DOHH2 (cell line): ENCODE measurements at regions not wholly inside any gene's neighbourhood (a gene's known extent, or its start where the extent isn't known, plus 50 kb on each side); places are given as distances from the start of the nearest gene placed in this dataset.

Experiments used
- EZH2phosphoT487 ChIP-seq: fragments of 200-600 bp; sonication (generic); IDR thresholded peaks from 2 replicates; pipeline ENCODE4 v1.6.1; 2017; ENCODE audit warnings: borderline replicate concordance, mild to moderate bottlenecking, antibody characterized with exemption, low read length, moderate library complexity, mixed read lengths
- TF ChIP-seq, protein P1 (sequence below): fragments of 200-600 bp; sonication (generic); IDR thresholded peaks from one replicate; pipeline ENCODE4 v1.5.1; 2014; ENCODE audit warnings: antibody characterized with exemption, mild to moderate bottlenecking, low read depth, low read length; ENCODE audit not compliant: poor library complexity, severe bottlenecking

DNA sequence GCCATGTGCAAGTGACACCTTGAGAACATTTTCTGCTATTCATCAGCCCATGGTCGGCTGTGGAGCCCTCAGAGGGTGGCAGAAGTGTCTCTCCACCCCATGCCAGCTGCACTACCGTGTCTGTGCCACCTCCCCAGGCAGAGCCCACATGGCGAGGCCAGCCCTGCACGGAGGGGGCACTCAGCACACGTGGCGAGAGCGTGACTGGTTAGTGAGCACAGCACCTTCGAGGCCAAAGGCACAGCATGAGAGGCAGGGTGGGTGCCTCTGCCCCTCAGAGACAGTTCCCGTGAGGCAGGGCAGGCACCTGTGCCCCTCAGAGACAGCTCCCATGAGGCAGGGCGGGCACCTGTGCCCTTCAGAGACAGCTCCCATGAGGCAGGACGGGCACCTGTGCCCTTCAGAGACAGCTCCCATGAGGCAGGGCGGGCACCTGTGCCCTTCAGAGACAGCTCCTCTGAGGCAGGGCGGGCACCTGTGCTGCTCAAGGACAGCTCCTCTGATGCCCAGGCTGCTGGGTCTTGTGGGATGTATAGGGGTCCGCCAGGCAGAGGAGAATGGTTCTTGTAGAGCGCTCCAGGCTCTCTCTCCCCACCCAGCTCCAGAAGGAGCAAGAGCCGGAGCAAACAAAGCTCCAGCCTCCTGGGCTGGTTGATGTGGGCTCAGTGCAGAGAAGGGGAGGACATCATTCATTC, 179.8 kb upstream of the PPP1R26 start:
- TF ChIP-seq, protein P1, sequence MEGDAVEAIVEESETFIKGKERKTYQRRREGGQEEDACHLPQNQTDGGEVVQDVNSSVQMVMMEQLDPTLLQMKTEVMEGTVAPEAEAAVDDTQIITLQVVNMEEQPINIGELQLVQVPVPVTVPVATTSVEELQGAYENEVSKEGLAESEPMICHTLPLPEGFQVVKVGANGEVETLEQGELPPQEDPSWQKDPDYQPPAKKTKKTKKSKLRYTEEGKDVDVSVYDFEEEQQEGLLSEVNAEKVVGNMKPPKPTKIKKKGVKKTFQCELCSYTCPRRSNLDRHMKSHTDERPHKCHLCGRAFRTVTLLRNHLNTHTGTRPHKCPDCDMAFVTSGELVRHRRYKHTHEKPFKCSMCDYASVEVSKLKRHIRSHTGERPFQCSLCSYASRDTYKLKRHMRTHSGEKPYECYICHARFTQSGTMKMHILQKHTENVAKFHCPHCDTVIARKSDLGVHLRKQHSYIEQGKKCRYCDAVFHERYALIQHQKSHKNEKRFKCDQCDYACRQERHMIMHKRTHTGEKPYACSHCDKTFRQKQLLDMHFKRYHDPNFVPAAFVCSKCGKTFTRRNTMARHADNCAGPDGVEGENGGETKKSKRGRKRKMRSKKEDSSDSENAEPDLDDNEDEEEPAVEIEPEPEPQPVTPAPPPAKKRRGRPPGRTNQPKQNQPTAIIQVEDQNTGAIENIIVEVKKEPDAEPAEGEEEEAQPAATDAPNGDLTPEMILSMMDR, result no peak
- TF ChIP-seq EZH2phosphoT487, result no peak
